Peyer's patch (tissue), 4 donors: ENCODE measurements at regions not wholly inside any gene's neighbourhood (a gene's known extent, or its start where the extent isn't known, plus 50 kb on each side); places are given as distances from the start of the nearest gene placed in this dataset.

Source experiments
- CTCF ChIP-seq, 6 experiments: fragments of 450-650 bp in 4 of 6; fragments of 200-600 bp in 2 of 6; sonication (generic) in 1 of 6; IDR thresholded peaks; one replicate each; pipeline ENCODE4 v1.5.1; 2017 to 2019; ENCODE audit warnings: antibody characterized with exemption in 6 of 6, mild to moderate bottlenecking in 3 of 6, moderate library complexity in 1 of 6
- POLR2A ChIP-seq, 2 donors: fragments of 450-650 bp; IDR thresholded peaks; one replicate each; pipeline ENCODE4 v1.5.1; 2017; ENCODE audit warnings: antibody characterized with exemption in 2 of 2, mild to moderate bottlenecking in 2 of 2, moderate library complexity in 2 of 2

GRCh38 chr13:64680739-64681138 is 2549.4 kb downstream of the PCDH9 start:
- no peak for TF ChIP-seq CTCF (IDR thresholded peaks at IDR 0.05)
- TF ChIP-seq POLR2A (IDR thresholded peaks at IDR 0.05) = no peak
